Astrocyte of the spinal cord (primary cell): ENCODE measurements at regions not wholly inside any gene's neighbourhood (a gene's known extent, or its start where the extent isn't known, plus 50 kb on each side); places are given as distances from the start of the nearest gene placed in this dataset.
"Not testable (repeated sequence)": the region's sequence is repeated elsewhere in the genome, so short reads cannot be mapped to it uniquely, and the experiment has no call there.

Experiments used
- DNase-seq: peaks from one replicate; pipeline ENCODE4 v3.0.0; 2011; ENCODE audit warnings: low read depth, low spot score
- H3K4me3 ChIP-seq: 2 replicates; pipeline ENCODE4 v1.5.1; 2011; ENCODE audit warnings: low read depth, mild to moderate bottlenecking, low read length, moderate library complexity
- CTCF ChIP-seq: IDR thresholded peaks from 2 replicates; pipeline ENCODE4 v1.5.1; 2012; ENCODE audit warnings: low read depth, mild to moderate bottlenecking, low read length, inconsistent platforms
- in situ Hi-C: cut with HindIII; loops from 2 replicates; pipeline ENCODE4 v1.10.0; 2017; ENCODE audit warnings: low sequenced_read_pairs

GRCh38 chr18:41064916-41065315 lies 890.1 kb upstream of the PIK3C3 start:
- no peak for DNase-seq
- in situ Hi-C loops = no loop called here
- H3K4me3 ChIP-seq = no peak overlapping the region
- TF ChIP-seq CTCF = no peak

GRCh38 chr18:41060967-41061366 lies 894.1 kb upstream of the PIK3C3 start:
- in situ Hi-C loops = no loop called here
- H3K4me3 ChIP-seq = no peak overlapping the region
- no peak for DNase-seq
- no peak for TF ChIP-seq CTCF

- TF ChIP-seq CTCF = no peak
- in situ Hi-C loops = no loop called here
These were observed 896.0 kb upstream of the PIK3C3 start for GRCh38 chr18:41059126-41059415.

GRCh38 chr18:41058351-41059125 lies 896.5 kb upstream of the PIK3C3 start:
- H3K4me3 ChIP-seq = no peak overlapping the region
- no peak for DNase-seq
- in situ Hi-C loops = no loop called here
- TF ChIP-seq CTCF = no peak

More at GRCh38 chr18:41059126-41059415, 896.0 kb upstream of the PIK3C3 start:
- H3K4me3 ChIP-seq = no peak overlapping the region
- no peak for DNase-seq

GRCh38 chr18:41052625-41053024 lies 902.4 kb upstream of the PIK3C3 start:
- no peak overlapping the region for H3K4me3 ChIP-seq
- in situ Hi-C loops = no loop called here
- TF ChIP-seq CTCF = no peak
- no peak for DNase-seq

- H3K4me3 ChIP-seq, in situ Hi-C loops, DNase-seq: not testable (repeated sequence)
These were observed 908.8 kb upstream of the PIK3C3 start for GRCh38 chr18:41046250-41046649.

GRCh38 chr18:41043876-41044275 lies 911.2 kb upstream of the PIK3C3 start:
- no peak for DNase-seq
- in situ Hi-C loops = no loop called here
- no peak overlapping the region for H3K4me3 ChIP-seq
- TF ChIP-seq CTCF = no peak
